Skin epidermis (tissue), 12 donors: ENCODE measurements at regions not wholly inside any gene's neighbourhood (a gene's known extent, or its start where the extent isn't known, plus 50 kb on each side); places are given as distances from the start of the nearest gene placed in this dataset.
"Not testable (repeated sequence)": the region's sequence is repeated elsewhere in the genome, so short reads cannot be mapped to it uniquely, and the experiment has no call there.

Experiments
- H3K27ac ChIP-seq, 21 experiments: fragments of 200-600 bp; sonication (generic) in 11 of 21; one replicate each; pipeline ENCODE4 v1.5.0; 2020; ENCODE audit warnings: mild to moderate bottlenecking in 3 of 21, inconsistent platforms in 2 of 21, moderate library complexity in 2 of 21
- H3K4me3 ChIP-seq, 7 experiments: fragments of 200-600 bp; sonication (generic) in 2 of 7; one replicate each; pipeline ENCODE4 v1.5.0; 2020; ENCODE audit warnings: inconsistent platforms in 2 of 7, mild to moderate bottlenecking in 2 of 7, moderate library complexity in 1 of 7

GRCh38 chr7:89607792-89608191 lies 546.5 kb upstream of the STEAP1 start:
- H3K4me3 ChIP-seq, result no peak overlapping the region
- H3K27ac ChIP-seq, result no peak overlapping the region

GRCh38 chr7:89616829-89617228 lies 537.4 kb upstream of the STEAP1 start:
- H3K4me3 ChIP-seq, H3K27ac ChIP-seq: not testable (repeated sequence)

GRCh38 chr7:89618274-89618673 lies 536.0 kb upstream of the STEAP1 start:
- H3K27ac ChIP-seq, result no peak overlapping the region
- H3K4me3 ChIP-seq, result no peak overlapping the region

GRCh38 chr7:89621925-89622641 lies 532.2 kb upstream of the STEAP1 start:
- Histone ChIP-seq H3K27ac (no peak overlapping the region), H3K4me3 (no peak overlapping the region)

- H3K4me3 ChIP-seq, result no peak overlapping the region
These were observed 531.1 kb upstream of the STEAP1 start for GRCh38 chr7:89623018-89623672.

GRCh38 chr7:89624155-89624554 lies 530.1 kb upstream of the STEAP1 start:
- not testable (repeated sequence) for H3K4me3 ChIP-seq, H3K27ac ChIP-seq

More at GRCh38 chr7:89623018-89623672, 531.1 kb upstream of the STEAP1 start:
- H3K27ac ChIP-seq, result no peak overlapping the region

GRCh38 chr7:89648509-89648908 lies 505.8 kb upstream of the STEAP1 start:
- Histone ChIP-seq H3K27ac (no peak overlapping the region), H3K4me3 (no peak overlapping the region)

- Histone ChIP-seq H3K4me3 (no peak overlapping the region), H3K27ac (no peak overlapping the region)
These were observed 498.3 kb upstream of the STEAP1 start for GRCh38 chr7:89655946-89656345.

GRCh38 chr7:89661876-89662275 lies 492.4 kb upstream of the STEAP1 start:
- no peak overlapping the region for H3K4me3 ChIP-seq
- H3K27ac ChIP-seq, result no peak overlapping the region

GRCh38 chr7:89666136-89666835 lies 488.0 kb upstream of the STEAP1 start:
- Histone ChIP-seq H3K27ac (no peak overlapping the region), H3K4me3 (no peak overlapping the region)

- no peak overlapping the region for H3K4me3 ChIP-seq
- H3K27ac ChIP-seq, result no peak overlapping the region
These were observed 474.1 kb upstream of the STEAP1 start for GRCh38 chr7:89680161-89680560.

GRCh38 chr7:89681448-89681847 lies 472.8 kb upstream of the STEAP1 start:
- peak overlapping the region in 1 of 21 experiments; percentile 31 for H3K27ac ChIP-seq
- H3K4me3 ChIP-seq, result no peak overlapping the region

GRCh38 chr7:89685287-89685686 lies 469.0 kb upstream of the STEAP1 start:
- Histone ChIP-seq H3K4me3 (no peak overlapping the region), H3K27ac (no peak overlapping the region)

GRCh38 chr7:89687211-89687610 lies 467.1 kb upstream of the STEAP1 start:
- H3K27ac ChIP-seq, result no peak overlapping the region

GRCh38 chr7:89695241-89695640 lies 459.0 kb upstream of the STEAP1 start:
- no peak overlapping the region for H3K4me3 ChIP-seq
- no peak overlapping the region for H3K27ac ChIP-seq

More at GRCh38 chr7:89687211-89687610, 467.1 kb upstream of the STEAP1 start:
- no peak overlapping the region for H3K4me3 ChIP-seq

GRCh38 chr7:89714131-89714530 lies 440.1 kb upstream of the STEAP1 start:
- no peak overlapping the region for H3K27ac ChIP-seq

GRCh38 chr7:89718941-89719340 lies 435.3 kb upstream of the STEAP1 start:
- not testable (repeated sequence) for H3K4me3 ChIP-seq, H3K27ac ChIP-seq

More at GRCh38 chr7:89714131-89714530, 440.1 kb upstream of the STEAP1 start:
- H3K4me3 ChIP-seq, result no peak overlapping the region

GRCh38 chr7:89728481-89728880 lies 425.8 kb upstream of the STEAP1 start:
- Histone ChIP-seq H3K4me3 (no peak overlapping the region), H3K27ac (no peak overlapping the region)

GRCh38 chr7:89731751-89732445 lies 422.4 kb upstream of the STEAP1 start:
- no peak overlapping the region for H3K27ac ChIP-seq

GRCh38 chr7:89738549-89738948 lies 415.7 kb upstream of the STEAP1 start:
- Histone ChIP-seq H3K27ac (no peak overlapping the region), H3K4me3 (no peak overlapping the region)

More at GRCh38 chr7:89731751-89732445, 422.4 kb upstream of the STEAP1 start:
- H3K4me3 ChIP-seq, result no peak overlapping the region
